Left lobe of liver (tissue), 2 donors: ENCODE measurements at regions not wholly inside any gene's neighbourhood (a gene's known extent, or its start where the extent isn't known, plus 50 kb on each side); places are given as distances from the start of the nearest gene placed in this dataset.
"Not testable (repeated sequence)": the region's sequence is repeated elsewhere in the genome, so short reads cannot be mapped to it uniquely, and the experiment has no call there.

Experiments used
- ATAC-seq: fragments of 200-7000 bp; cut with Tn5 transposase; one replicate; pipeline ENCODE4 v1.9.1; 2020; ENCODE audit warnings: mild to moderate bottlenecking, moderate library complexity
- DNase-seq: peaks from one replicate; pipeline ENCODE4 v3.0.0-alpha.2; 2020; ENCODE audit warnings: low spot score
- donor health status: DM: no; HTN: no; CAD: no; lungs with moderate emphysema.
- donor health status: DM: no; HTN: yes; CAD: no.

DNA sequence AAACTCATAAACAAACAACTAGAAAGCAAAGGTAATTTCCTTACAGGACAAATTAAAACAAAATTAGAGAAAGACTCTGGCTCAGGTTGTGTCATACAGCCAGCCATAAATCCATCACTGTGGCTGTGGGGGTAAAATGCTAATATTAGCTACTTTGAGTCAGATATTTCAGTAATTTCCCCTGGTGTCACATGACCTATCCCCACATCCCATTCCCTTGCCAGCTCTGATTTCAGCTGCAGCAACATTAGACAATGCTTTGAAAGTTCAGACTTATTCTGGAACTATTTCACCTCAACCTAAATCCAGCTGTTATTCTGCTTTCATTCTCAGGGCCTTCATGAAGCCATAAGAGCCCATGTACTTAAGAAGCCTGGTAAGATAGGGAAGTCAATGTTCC lies 55.3 kb downstream of the RPL10L start:
- DNase-seq (no peak), ATAC-seq (no peak)

DNA sequence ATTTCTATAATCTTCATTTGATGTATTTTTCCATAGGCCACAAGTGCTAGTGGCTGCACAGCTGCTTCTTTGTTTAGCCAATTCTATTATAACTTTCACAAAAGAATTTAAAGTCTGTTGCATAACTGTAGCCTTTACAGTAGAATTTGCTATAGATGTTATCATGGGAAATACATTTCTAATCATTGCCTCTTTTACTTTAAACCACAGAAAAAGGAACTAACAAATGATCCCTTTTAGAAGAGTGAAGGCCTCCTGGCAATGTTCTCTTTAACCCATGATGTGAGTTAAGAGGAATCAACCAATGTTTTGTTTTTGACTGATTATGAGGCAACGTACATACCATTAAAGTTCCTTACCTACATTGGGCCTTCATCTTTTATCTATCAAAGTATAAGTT lies 68.8 kb downstream of the RPL10L start:
- DNase-seq = no peak
- ATAC-seq = no peak

DNA sequence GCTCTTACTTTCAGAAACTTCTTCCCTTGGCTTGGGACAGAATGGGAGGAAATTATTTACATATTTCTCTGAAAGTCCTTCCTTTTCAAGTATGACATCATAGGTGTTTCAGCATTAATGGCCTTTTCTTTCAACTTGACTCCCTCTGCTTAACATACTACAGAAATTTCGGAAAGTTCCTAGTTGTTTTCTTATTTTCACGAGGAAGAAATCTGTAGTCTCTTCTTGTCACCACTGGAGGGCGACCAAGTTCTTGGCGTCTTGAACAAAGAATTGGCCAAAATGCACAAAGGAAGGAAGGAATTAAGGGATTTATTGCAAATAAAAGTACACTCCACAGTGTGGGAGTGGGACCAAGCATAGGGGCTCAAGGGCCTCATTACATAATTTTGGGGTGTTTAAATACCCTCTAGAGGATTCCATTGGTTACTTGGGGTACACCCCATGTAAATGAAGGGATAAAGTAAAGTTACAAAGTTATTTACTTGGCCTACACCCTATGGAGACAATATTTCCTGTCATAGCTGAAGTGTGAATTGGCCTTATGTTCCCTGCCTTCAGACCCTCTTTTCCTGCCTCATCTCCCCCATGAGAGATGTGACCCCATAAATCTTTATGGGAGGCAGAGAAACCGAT lies 70.4 kb downstream of the RPL10L start:
- DNase-seq = no peak
- ATAC-seq = peak; percentile 58

DNA sequence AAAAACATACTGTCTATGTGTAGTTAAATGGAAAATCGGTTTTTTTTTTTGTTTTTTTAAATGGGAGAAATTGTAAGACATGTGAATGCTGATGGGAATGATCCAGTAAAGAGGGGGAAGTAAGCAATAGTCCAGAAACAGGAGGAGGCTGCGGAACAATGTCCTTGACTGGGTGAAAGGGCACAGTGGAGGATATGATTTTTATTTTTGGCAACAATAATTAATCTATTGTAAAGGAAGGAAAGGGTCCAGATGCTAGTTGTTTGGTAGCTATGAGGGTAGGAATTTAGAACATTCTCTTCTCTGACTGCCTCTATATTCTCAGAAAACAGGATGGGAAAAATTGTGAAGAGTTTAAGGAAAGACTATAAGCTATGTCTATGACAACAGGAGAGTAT lies 76.6 kb downstream of the RPL10L start:
- DNase-seq = no peak
- ATAC-seq = no peak

DNA sequence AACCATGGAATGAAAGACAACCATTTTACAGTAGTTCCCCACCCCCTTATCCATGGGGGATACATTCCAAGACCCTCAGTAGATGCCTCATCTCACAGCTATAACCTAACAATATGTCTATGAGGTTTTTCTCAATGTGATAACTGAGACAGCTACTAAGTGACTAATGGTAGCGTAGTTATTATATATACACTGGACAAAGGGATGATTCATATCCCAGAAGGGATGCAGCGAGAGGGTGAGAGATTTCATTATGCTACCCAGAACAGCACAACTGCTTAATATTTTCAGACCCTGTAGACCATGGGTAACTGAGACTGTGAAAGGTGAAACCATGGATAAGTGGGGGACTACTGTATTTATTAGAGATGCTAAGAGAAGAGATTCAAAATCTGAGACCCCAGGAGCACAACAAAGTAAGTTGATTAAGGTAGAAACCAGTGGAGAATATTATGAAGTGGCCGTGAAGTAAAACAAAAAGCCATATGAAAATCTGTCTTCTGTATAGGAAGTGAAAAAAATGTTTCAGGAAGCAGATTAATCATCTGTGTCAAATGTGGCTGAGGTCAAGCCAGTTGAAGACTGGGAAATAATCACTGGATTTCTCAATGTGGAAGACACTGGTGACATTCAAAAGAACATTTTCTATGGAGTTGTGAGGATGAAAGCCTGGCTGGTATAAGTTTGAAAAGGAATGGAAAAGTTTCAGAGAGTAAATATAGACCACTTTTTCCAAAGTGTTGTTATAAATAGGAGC lies 77.2 kb downstream of the RPL10L start:
- ATAC-seq = no peak
- DNase-seq = no peak

DNA sequence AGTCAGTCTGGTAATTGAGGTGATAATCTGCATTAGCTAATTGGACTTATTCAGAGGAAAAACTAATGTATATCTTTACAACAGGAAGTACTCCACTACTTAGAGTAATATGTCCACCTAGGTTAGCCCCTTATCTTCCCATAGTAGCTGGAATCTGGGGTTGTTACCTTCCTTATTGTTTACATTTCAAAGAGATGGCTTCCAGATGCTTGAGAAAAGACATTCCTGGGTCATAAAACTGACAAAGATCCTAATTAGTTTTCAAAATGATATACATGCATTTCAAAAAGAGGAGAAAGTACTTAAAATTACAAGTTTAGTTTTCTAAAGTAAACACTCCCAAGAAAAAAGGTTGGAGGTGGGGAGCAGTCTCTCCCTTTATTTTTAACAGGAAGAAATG lies 78.1 kb downstream of the RPL10L start:
- DNase-seq (no peak), ATAC-seq (no peak)

DNA sequence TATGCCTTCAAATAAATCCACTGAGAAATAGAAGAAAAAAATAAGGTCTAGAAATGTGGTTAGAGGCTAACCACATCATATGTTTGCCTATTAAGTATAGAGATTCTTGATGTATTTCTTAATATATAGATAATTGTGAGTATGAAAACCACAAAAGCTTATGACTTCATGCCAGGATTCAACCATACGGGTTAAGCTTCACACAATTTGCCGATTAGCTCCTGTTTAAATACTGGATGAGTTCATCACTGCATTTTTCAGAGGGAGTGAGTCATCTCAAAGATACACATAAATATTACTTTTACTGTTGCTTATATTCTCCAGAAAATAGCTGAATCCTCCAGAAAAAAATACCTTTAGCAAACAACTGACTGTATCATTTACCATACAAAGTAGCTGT lies 79.6 kb downstream of the RPL10L start:
- DNase-seq = no peak
- no peak for ATAC-seq

DNA sequence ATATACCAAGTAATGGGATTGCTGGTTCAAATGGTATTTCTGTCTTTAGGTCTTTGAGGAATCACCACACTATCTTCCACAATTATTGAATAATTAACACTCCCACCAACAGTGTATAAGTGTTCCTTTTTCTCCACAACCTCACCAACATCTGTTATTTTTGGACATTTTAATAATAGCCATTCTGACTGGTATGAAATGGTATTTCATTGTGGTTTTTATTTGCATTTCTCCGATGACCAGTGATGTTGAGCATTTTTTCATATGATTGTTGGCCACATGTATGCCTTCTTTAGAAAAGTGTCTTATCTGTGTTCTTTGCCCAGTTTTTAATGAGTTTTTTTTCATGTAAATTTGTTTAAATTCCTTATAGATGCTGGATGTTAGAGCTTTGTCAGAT lies 83.4 kb downstream of the RPL10L start:
- ATAC-seq, DNase-seq: not testable (repeated sequence)

DNA sequence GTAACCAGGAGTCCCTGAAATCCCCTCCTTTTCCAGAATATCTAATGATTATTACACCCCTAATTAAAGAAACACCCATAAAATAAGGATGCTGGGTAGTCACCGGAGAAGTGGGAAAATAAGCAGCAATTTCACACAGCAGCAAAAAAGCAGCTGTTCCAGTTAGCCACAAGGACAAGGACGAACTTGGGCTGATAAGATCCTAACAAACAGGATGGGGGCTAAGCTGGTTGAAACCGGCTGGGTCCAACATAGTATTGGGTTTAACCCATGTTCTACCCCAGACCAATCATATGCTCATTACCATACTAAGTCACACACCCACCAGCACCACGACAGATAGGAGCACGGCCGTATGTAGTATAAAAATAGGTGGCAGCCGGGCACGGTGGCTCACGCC lies 100.7 kb downstream of the RPL10L start:
- DNase-seq (no peak), ATAC-seq (no peak)

DNA sequence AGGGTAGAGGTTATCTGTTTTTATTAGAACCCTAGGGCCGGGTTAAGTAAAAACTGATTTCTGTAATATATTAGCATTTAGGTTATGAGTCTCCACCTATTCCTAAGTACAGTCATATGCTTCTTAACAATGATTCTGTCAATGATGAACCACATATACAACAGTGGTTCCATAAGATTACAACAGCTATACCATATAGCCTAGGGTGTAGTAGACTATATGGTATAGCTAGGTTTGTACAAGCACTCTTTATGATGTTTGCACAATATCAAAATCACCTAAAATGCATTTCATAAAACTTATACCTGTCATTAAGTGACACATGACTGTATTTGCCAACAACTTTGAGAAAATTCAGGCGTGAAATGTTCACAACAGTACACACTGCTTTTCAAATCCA lies 110.6 kb downstream of the RPL10L start:
- DNase-seq (no peak), ATAC-seq (no peak)

DNA sequence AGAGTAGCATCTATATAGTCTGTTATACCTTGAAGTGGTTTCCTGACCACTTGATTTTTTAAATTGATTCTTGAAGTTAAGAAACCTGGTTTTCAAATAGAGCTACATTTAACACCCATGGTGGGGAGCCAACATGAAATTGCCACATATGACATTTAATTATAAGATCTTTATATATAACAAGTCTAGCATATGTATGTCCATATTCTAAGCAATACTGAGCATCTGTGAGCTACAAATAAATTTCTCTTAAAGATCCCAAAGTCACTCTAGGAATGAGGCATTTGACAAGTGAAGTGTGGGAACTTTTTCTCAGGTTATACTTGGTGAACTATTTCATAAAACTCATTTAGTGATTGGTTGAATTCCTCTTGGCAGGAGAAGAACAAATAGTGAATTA lies 132.5 kb downstream of the RPL10L start:
- ATAC-seq = no peak
- DNase-seq = no peak

DNA sequence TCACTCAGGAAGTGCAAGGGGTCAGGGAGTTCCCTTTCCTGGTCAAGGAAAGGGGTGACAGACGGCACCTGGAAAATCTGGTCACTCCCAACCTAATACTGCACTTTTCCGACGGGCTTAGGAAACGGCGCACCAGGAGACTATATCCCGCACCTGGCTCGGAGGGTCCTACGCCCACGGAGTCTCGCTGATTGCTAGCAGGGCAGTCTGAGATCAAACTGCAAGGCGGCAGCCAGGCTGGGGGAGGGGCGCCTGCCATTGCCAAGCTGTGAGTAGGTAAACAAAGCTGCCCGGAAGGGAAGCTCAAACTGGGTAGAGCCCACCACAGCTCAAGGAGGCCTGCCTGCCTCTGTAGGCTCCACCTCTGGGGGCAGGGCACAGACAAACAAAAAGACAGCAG lies 142.8 kb downstream of the RPL10L start:
- DNase-seq, ATAC-seq: not testable (repeated sequence)

DNA sequence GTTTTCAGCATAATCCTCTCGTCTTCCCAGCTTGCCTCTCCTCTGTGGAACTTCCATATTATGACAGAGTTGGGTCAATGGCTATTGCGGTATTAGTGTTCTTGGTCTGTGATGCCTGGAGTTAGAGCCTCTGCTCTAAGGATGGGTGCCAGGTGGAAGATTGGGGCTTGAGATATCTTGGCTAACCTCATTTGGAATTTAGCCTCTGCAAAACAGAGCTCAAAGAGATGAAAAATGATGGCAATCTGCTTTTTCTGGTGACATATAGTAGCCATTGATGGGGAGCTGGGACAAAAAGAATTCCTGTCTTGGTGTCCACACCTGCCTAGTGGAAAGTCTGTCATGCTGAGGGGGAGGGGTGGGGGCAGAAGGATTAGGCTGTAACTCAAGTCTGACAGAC lies 152.1 kb downstream of the RPL10L start:
- ATAC-seq (no peak), DNase-seq (no peak)

DNA sequence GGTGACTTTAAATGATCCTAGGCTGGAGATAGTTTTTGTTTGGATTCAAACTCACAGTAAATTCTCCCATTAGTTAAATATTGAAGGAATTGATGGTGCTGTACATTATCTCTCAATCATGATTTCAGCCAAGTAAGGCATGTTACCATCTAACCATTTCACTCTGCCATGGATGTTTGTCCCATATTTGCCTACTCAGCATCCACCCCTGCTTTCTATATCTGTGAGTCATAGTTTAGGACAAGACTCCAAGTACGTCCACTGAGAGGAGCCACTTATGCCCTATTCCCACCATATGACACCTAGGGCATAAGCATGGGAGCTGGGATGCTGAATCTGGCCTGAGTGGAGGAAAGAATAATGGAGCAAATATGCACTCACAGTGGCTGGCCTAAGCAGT lies 155.2 kb downstream of the RPL10L start:
- ATAC-seq = no peak
- DNase-seq = no peak

DNA sequence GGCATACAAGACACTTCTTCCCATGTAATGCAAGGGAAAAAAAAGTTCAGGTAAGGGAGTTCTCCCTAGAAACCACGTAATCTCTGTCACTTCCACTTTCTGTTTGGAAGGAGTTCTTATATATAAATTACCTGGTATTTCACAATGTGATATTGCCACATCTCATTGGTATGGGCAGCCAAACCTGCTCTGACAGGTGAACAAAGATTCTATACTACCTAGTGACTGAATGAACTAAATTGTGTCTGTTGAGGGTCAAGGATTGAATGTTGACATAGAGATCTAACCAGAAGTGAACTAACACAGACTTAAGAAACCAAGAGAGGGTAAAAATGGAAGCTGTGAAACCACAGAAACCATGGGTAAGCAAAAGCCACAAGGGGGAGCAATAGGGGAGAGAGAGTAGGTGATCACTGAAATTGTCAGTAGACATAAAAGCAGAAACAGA lies 161.3 kb downstream of the RPL10L start:
- DNase-seq (no peak), ATAC-seq (peak; percentile 71)

DNA sequence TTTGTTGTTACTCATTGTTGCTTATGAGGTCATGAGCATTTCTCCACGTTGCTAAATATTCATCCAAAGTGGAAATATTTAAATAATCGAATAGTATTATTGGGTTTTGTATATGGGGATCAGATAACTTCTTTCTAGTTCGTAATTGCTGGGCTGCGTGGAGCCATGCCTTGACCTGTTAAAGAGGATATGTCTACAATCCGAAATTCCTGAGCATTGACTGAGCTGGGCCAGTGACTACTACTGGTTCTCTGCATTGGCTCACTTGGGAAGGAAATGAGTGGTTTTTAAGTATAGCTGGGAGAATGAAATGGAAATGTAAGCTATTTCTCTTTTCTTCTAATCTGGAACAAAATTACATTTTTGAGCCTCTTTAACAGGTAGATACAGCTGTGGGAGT lies 163.2 kb downstream of the RPL10L start:
- ATAC-seq (peak; percentile 53), DNase-seq (no peak)

DNA sequence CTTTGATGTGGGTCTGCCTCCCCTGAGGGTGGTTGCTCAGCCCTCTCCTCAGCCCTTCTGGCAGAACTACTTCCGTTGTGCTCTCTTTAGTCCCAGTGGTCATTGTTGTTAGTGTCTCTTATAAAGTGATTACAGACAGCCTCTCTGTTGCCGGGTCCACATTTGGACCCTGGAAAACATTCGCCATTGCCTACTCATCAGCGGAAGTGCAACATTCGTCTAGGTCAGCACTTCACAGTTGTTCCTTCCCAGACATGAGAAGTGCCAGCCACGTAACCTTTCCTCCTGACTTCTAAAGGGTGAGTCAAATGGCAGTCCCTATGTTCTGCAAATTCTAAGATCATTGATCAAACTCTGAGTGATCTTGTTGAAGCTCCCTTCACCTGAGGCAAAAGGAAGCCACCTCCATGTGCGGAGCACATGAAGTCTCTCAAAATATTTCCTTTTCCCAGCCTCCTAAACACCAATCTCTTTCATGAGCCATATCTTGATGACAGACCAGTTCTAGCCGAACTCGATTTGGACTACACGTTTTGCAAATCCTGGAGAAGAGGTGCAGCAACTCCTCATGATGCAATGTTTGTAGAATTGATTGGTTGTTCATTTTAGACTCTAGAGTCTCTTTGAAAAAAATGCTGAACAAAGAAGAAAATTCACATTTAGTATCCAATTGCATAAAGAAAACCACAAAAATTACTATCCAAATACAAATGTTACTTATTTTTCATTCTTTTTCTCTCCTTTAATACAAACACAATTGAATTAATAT lies 163.8 kb downstream of the RPL10L start:
- ATAC-seq (peak; percentile 84), DNase-seq (no peak)

DNA sequence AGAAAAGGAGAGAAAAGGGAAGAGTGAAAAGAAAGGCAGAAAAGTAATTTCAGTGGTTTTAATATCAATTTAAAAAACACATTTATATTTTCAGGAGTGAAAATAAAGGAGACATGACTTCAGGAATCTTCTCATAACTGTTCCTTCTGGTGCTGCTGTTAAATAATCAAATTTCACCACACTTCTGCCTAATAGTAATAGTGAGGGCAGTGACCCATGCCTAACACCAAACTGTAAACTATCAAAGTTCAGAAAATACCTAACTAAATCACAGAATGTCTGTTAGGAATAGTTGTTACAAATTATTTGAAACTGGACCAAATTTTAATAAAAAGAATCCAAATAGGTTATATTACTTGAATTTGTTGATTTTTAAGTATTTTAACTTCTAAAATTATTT lies 169.4 kb downstream of the RPL10L start:
- DNase-seq (no peak), ATAC-seq (peak; percentile 64)

DNA sequence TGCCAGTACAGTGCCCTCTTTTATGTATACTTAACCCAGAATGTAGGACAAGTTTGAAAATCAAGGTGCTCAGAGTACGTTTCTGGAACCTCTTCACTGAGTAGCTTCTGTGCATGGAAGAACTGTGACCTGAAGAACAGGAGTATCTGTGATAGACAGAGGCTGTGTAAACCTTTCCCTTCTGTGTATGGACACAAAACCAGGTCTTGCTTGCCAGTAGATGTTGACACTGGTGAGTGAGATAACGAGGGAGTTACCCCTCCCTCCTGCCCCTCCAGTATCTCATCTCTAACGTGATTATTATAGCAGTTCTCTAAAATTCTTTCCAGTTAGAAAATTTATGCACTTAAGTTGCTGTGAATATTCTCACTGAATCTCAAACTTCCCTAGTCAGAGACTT lies 170.8 kb downstream of the RPL10L start:
- ATAC-seq = peak; percentile 99
- DNase-seq = no peak

DNA sequence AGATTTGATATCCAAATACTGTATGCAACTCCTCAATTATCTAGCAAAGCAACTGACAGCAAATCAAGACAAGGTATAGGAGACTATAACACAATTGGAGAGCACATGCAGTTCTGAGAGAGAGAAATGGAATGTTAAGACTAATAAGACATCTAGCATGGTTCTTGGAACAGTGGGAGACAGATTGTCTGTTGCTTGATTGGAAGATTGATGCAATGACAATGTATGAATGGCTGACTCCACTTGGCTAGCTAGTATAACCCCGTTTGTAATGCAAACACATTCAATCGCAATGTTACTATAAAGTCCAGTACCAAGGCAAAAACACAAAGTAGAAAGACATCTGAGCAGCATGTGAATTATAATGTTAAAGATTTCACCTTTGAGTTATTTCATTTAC lies 179.3 kb downstream of the RPL10L start:
- ATAC-seq (no peak), DNase-seq (no peak)

DNA sequence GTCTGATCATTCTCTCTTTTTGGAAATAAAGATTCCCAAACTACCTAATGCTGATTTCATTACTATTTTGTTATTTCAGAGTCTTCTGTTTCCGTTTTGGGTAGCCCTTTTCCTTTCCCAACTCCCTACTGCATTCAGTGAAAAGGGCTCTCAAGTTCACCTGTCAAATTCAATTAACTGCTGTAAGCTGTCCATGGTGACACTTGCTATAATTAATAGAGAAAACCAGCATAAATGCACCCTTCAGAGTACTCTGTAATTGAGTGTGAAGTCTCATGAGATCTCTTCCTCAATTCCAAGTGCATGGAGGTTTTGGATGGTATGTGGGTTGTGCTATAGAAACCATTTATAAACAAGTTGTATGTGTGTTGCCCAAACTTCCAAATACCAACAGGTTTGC lies 187.2 kb downstream of the RPL10L start:
- ATAC-seq (no peak), DNase-seq (no peak)

DNA sequence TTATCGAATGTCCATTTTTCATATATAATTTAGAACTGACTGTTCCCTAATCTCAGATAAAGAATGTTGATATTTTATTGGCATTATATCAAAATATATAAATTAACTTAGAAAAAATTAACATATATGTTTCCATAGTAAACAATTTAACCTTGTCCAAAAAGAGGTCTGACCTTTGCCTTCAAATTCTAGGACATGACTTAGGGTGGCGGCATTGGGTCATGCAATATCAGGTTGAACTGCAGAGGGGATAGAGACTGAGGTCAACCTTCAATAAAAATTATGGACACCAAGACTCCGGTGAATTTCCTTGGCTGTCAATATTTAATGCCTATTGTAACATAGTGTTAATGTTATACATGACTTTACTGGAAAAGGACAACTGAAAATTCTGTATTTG lies 199.8 kb downstream of the RPL10L start:
- DNase-seq (peak; percentile 46), ATAC-seq (peak; percentile 99)
